PC-3 (cell line): ENCODE measurements at regions not wholly inside any gene's neighbourhood (a gene's known extent, or its start where the extent isn't known, plus 50 kb on each side); places are given as distances from the start of the nearest gene placed in this dataset.

Experiments
- ATAC-seq: fragments of 200-7000 bp; cut with Tn5 transposase; 2 replicates; pipeline ENCODE4 v1.9.1; 2020; ENCODE audit warnings: mild to moderate bottlenecking, moderate library complexity
- BruUV-seq: library from RNA; stranded (reverse); fragments of 400-500 nt; replicated peaks from 2 replicates; lab custom pipeline; 2021; lab: Mats Ljungman, UMichigan
- CTCF ChIA-PET: fragments of 300-600 bp; sonication (Branson Sonifier 250); formaldehyde crosslinking; loops from one replicate; lab custom pipeline; 2022; ENCODE audit warnings: antibody characterized with exemption; lab: Charles Lee
- POLR2A ChIA-PET: fragments of 300-600 bp; sonication (Branson Sonifier 250); formaldehyde crosslinking; loops from one replicate; lab custom pipeline; 2022; ENCODE audit warnings: antibody characterized with exemption; ENCODE audit not compliant: unreplicated experiment; lab: Charles Lee
- DNase-seq: peaks from one replicate; pipeline ENCODE4 v3.0.0-alpha.2; 2015
- H2AFZ ChIP-seq: fragments of 300-600 bp; sonication (generic); 2 replicates; pipeline ENCODE4 v1.6.0; 2016; ENCODE audit warnings: antibody characterized with exemption, low read length
- H3F3A ChIP-seq: fragments of 300-600 bp; sonication (generic); one replicate; pipeline ENCODE4 v1.6.0; 2017; ENCODE audit warnings: antibody characterized with exemption, low read length, control low read depth, mild to moderate bottlenecking; ENCODE audit not compliant: unreplicated experiment
- H3K27ac ChIP-seq: fragments of 300-600 bp; sonication (generic); 2 replicates; pipeline ENCODE4 v1.5.1; 2016; ENCODE audit warnings: mild to moderate bottlenecking, low read length
- H3K27me3 ChIP-seq: fragments of 300-600 bp; sonication (generic); 2 replicates; pipeline ENCODE4 v1.6.1; 2016; ENCODE audit warnings: low read length, mixed read lengths
- H3K36me3 ChIP-seq: fragments of 300-600 bp; sonication (generic); 2 replicates; pipeline ENCODE4 v1.6.1; 2016; ENCODE audit warnings: low read depth, mixed run types, low read length, mixed read lengths
- H3K4me1 ChIP-seq: fragments of 300-600 bp; sonication (generic); 2 replicates; pipeline ENCODE4 v1.5.1; 2016; ENCODE audit warnings: low read length; ENCODE audit not compliant: insufficient read depth
- H3K4me2 ChIP-seq: fragments of 300-600 bp; sonication (generic); 2 replicates; pipeline ENCODE4 v1.6.0; 2016; ENCODE audit warnings: low read length
- H3K4me3 ChIP-seq: fragments of 300-600 bp; sonication (generic); 2 replicates; pipeline ENCODE4 v1.5.1; 2016; ENCODE audit warnings: mild to moderate bottlenecking, low read length, mixed read lengths
- H3K79me2 ChIP-seq: fragments of 300-600 bp; sonication (generic); 2 replicates; pipeline ENCODE4 v1.6.1; 2017; ENCODE audit warnings: low read length, mixed read lengths
- H3K9ac ChIP-seq: fragments of 300-600 bp; sonication (generic); 2 replicates; pipeline ENCODE4 v1.6.0; 2016; ENCODE audit warnings: mild to moderate bottlenecking, low read length
- H3K9me2 ChIP-seq: fragments of 300-600 bp; sonication (generic); replicated peaks from 2 replicates; pipeline ENCODE4 v1.6.1; 2016; ENCODE audit warnings: mixed run types, low read length, mixed read lengths
- H3K9me3 ChIP-seq: fragments of 300-600 bp; sonication (generic); 2 replicates; pipeline ENCODE4 v1.6.1; 2016; ENCODE audit warnings: low read length, mixed read lengths
- H4K20me1 ChIP-seq: fragments of 300-600 bp; sonication (generic); 2 replicates; pipeline ENCODE4 v1.6.1; 2016; ENCODE audit warnings: low read length, mixed read lengths
- CTCF ChIP-seq: fragments of 300-600 bp; sonication (generic); conservative IDR thresholded peaks from 2 replicates; pipeline ENCODE4 v1.5.1; 2017; ENCODE audit warnings: antibody characterized with exemption, low read depth, mild to moderate bottlenecking, low read length
- EZH2 ChIP-seq: fragments of 300-600 bp; sonication (generic); IDR thresholded peaks from one replicate; pipeline ENCODE4 v1.6.1; 2017; ENCODE audit warnings: antibody characterized with exemption, mild to moderate bottlenecking, low read length; ENCODE audit not compliant: unreplicated experiment
- EZH2phosphoT487 ChIP-seq: fragments of 300-600 bp; sonication (generic); IDR thresholded peaks from 2 replicates; pipeline ENCODE4 v1.6.1; 2018; ENCODE audit warnings: mild to moderate bottlenecking, antibody characterized with exemption, low read length, borderline replicate concordance
- intact Hi-C: fragments of 100-400 bp; cut with micrococcal nuclease; formaldehyde crosslinking; loops from 2 replicates; pipeline ENCODE4 v1.9.0; 2023

- Histone ChIP-seq H3K4me1 (peaks cover 6% of the 10 kb centered on the region), H3F3A (no peaks in the 10 kb centered on the region), H3K27ac (no peak overlapping the region), H3K27me3 (no peaks in the 10 kb centered on the region), H3K4me3 (no peak overlapping the region), H4K20me1 (no peaks in the 10 kb centered on the region), H3K9ac (no peak overlapping the region), H3K9me2 (no peaks in the 10 kb centered on the region), H2AFZ (no peak overlapping the region), H3K4me2 (no peak overlapping the region), H3K79me2 (no peaks in the 10 kb centered on the region), H3K36me3 (no peaks in the 10 kb centered on the region), H3K9me3 (no peaks in the 10 kb centered on the region)
- ChIA-PET CTCF (no interaction called here), POLR2A (no interaction called here)
- ATAC-seq (no peak), DNase-seq (no peak)
- intact Hi-C loops, result no loop called here
- no peak for TF ChIP-seq EZH2phosphoT487
- no peak for TF ChIP-seq CTCF
- TF ChIP-seq EZH2, result no peak
- no TSS peak for BruUV-seq
Observed at GRCh38 chr10:117664288-117664687, 121.7 kb downstream of the EMX2 start.

- Histone ChIP-seq H3K4me1 (peaks cover 5% of the 10 kb centered on the region; the same call in 1 of the 2 replicates), H3K27ac (no peak overlapping the region), H3K27me3 (no peaks in the 10 kb centered on the region), H3K4me2 (no peak overlapping the region), H4K20me1 (no peaks in the 10 kb centered on the region), H3F3A (no peaks in the 10 kb centered on the region), H3K9me3 (no peaks in the 10 kb centered on the region), H3K9ac (no peak overlapping the region), H3K9me2 (no peaks in the 10 kb centered on the region), H3K4me3 (no peak overlapping the region), H3K79me2 (no peaks in the 10 kb centered on the region), H2AFZ (no peak overlapping the region), H3K36me3 (no peaks in the 10 kb centered on the region)
- no peak for DNase-seq
- TF ChIP-seq CTCF, result no peak
- TF ChIP-seq EZH2phosphoT487, result no peak
- TF ChIP-seq EZH2, result no peak
- no TSS peak for BruUV-seq
- ChIA-PET POLR2A (no interaction called here), CTCF (no interaction called here)
- intact Hi-C loops, result no loop called here
- no peak for ATAC-seq
Observed at GRCh38 chr10:117666166-117666565, 123.6 kb downstream of the EMX2 start.

- Histone ChIP-seq H3K36me3 (no peaks in the 10 kb centered on the region), H4K20me1 (no peaks in the 10 kb centered on the region), H3K9me3 (no peaks in the 10 kb centered on the region), H3K9me2 (no peaks in the 10 kb centered on the region), H3F3A (no peaks in the 10 kb centered on the region), H3K9ac (no peak overlapping the region), H3K27ac (no peak overlapping the region), H3K79me2 (no peaks in the 10 kb centered on the region), H2AFZ (no peak overlapping the region), H3K4me2 (no peak overlapping the region), H3K4me3 (no peak overlapping the region), H3K4me1 (peaks cover 5% of the 10 kb centered on the region; the same call in 1 of the 2 replicates), H3K27me3 (no peaks in the 10 kb centered on the region)
- TF ChIP-seq EZH2phosphoT487 (no peak), EZH2 (no peak)
- intact Hi-C loops, result no loop called here
- ChIA-PET CTCF (no interaction called here), POLR2A (no interaction called here)
- DNase-seq (no peak), ATAC-seq (no peak)
- no TSS peak for BruUV-seq
Observed at GRCh38 chr10:117666965-117667364, 124.4 kb downstream of the EMX2 start.
